ENCODE measurements at regions not wholly inside any gene's neighbourhood (a gene's known extent, or its start where the extent isn't known, plus 50 kb on each side); places are given as distances from the start of the nearest gene placed in this dataset.

DNA sequence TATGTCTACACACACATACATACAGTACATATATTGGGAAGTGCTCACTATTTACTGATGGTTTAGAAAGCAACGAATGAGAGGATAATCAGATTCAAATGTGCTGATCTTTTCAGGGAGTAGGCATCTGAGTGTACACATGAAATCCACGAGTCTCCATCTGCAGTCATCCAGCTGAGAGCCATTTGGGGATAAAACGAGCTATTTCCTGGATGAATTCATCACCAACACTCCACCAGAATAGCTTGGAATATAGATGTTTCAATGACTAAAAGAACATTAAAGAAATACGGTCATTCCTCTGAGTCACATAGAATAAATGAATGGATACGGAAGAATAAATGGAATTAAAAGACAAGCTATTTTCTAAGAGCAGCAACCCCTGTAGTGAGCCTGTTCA is 721.6 kb upstream of the ARGLU1 start:
- TF ChIP-seq, protein P1, sequence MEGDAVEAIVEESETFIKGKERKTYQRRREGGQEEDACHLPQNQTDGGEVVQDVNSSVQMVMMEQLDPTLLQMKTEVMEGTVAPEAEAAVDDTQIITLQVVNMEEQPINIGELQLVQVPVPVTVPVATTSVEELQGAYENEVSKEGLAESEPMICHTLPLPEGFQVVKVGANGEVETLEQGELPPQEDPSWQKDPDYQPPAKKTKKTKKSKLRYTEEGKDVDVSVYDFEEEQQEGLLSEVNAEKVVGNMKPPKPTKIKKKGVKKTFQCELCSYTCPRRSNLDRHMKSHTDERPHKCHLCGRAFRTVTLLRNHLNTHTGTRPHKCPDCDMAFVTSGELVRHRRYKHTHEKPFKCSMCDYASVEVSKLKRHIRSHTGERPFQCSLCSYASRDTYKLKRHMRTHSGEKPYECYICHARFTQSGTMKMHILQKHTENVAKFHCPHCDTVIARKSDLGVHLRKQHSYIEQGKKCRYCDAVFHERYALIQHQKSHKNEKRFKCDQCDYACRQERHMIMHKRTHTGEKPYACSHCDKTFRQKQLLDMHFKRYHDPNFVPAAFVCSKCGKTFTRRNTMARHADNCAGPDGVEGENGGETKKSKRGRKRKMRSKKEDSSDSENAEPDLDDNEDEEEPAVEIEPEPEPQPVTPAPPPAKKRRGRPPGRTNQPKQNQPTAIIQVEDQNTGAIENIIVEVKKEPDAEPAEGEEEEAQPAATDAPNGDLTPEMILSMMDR (IDR thresholded peaks at IDR 0.05 in 2 of 3, conservative IDR thresholded peaks at IDR 0.05 in 1 of 3; ENCODE audit: insufficient read depth in 2 of 3, low read depth in 1 of 3, low read length in 3 of 3), result no peak
- TF ChIP-seq, protein P2, sequence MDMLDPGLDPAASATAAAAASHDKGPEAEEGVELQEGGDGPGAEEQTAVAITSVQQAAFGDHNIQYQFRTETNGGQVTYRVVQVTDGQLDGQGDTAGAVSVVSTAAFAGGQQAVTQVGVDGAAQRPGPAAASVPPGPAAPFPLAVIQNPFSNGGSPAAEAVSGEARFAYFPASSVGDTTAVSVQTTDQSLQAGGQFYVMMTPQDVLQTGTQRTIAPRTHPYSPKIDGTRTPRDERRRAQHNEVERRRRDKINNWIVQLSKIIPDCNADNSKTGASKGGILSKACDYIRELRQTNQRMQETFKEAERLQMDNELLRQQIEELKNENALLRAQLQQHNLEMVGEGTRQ (CRISPR knock-in tag; IDR thresholded peaks at IDR 0.05), result no peak
- TF ChIP-seq LCOR (CRISPR knock-in tag; IDR thresholded peaks at IDR 0.05) (no peak), EZH2 (IDR thresholded peaks at IDR 0.05; ENCODE audit: borderline replicate concordance, low read depth, low read length) (no peak), SPI1 (IDR thresholded peaks at IDR 0.05; ENCODE audit: borderline replicate concordance, low read depth, low read length) (no peak), SOX6 (IDR thresholded peaks at IDR 0.05) (no peak), ILF3 (IDR thresholded peaks at IDR 0.05; ENCODE audit: borderline replicate concordance) (no peak), GABPB1 (CRISPR knock-in tag; IDR thresholded peaks at IDR 0.05) (no peak), SP1 (CRISPR knock-in tag; IDR thresholded peaks at IDR 0.05) (no peak)
- TF ChIP-seq, protein P3, sequence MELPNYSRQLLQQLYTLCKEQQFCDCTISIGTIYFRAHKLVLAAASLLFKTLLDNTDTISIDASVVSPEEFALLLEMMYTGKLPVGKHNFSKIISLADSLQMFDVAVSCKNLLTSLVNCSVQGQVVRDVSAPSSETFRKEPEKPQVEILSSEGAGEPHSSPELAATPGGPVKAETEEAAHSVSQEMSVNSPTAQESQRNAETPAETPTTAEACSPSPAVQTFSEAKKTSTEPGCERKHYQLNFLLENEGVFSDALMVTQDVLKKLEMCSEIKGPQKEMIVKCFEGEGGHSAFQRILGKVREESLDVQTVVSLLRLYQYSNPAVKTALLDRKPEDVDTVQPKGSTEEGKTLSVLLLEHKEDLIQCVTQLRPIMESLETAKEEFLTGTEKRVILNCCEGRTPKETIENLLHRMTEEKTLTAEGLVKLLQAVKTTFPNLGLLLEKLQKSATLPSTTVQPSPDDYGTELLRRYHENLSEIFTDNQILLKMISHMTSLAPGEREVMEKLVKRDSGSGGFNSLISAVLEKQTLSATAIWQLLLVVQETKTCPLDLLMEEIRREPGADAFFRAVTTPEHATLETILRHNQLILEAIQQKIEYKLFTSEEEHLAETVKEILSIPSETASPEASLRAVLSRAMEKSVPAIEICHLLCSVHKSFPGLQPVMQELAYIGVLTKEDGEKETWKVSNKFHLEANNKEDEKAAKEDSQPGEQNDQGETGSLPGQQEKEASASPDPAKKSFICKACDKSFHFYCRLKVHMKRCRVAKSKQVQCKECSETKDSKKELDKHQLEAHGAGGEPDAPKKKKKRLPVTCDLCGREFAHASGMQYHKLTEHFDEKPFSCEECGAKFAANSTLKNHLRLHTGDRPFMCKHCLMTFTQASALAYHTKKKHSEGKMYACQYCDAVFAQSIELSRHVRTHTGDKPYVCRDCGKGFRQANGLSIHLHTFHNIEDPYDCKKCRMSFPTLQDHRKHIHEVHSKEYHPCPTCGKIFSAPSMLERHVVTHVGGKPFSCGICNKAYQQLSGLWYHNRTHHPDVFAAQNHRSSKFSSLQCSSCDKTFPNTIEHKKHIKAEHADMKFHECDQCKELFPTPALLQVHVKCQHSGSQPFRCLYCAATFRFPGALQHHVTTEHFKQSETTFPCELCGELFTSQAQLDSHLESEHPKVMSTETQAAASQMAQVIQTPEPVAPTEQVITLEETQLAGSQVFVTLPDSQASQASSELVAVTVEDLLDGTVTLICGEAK (IDR thresholded peaks at IDR 0.05), result no peak
- TF ChIP-seq, protein P3 (CRISPR knock-in tag; IDR thresholded peaks at IDR 0.05), result no peak

Measured in K562 (cell line).